Activated T-cell treated with anti-CD3 and anti-CD28 coated beads, Interleukin-2, amount 50 U/mL, for 4 hours (primary cell): ENCODE measurements at regions not wholly inside any gene's neighbourhood (a gene's known extent, or its start where the extent isn't known, plus 50 kb on each side); places are given as distances from the start of the nearest gene placed in this dataset.

ENCODE experiments used
- ATAC-seq, 2 donors: fragments of 200-7000 bp; cut with Tn5 transposase; one replicate each; pipeline ENCODE4 v1.10.0; 2021
- DNase-seq: peaks from one replicate; pipeline ENCODE4 v3.0.0-alpha.2; 2020
- H3K27me3 Mint-ChIP-seq: one replicate; pipeline ENCODE4 v1.8.0; 2021; ENCODE audit warnings: low read depth, mixed read lengths
- H3K36me3 Mint-ChIP-seq: one replicate; pipeline ENCODE4 v1.8.0; 2022; ENCODE audit warnings: mixed read lengths; ENCODE audit not compliant: insufficient read depth
- H3K4me1 Mint-ChIP-seq: one replicate; pipeline ENCODE4 v1.8.0; 2021; ENCODE audit warnings: low read depth, mixed read lengths
- H3K4me3 Mint-ChIP-seq: one replicate; pipeline ENCODE4 v1.8.0; 2021; ENCODE audit warnings: mild to moderate bottlenecking, moderate library complexity, mixed read lengths
- H3K9me3 Mint-ChIP-seq: one replicate; pipeline ENCODE4 v1.8.0; 2021; ENCODE audit warnings: mixed read lengths

GRCh38 chr4:67049446-67049845, 495.9 kb downstream of the CENPC start:
- no peak overlapping the region for H3K4me3 Mint-ChIP-seq

GRCh38 chr4:67048530-67048929, 496.8 kb downstream of the CENPC start:
- Mint-ChIP-seq H3K36me3 (no peaks in the 10 kb centered on the region), H3K27me3 (no peaks in the 10 kb centered on the region), H3K9me3 (no peaks in the 10 kb centered on the region), H3K4me3 (no peak overlapping the region), H3K4me1 (no peaks in the 10 kb centered on the region)
- no peak for ATAC-seq
- no peak for DNase-seq

More at GRCh38 chr4:67049446-67049845, 495.9 kb downstream of the CENPC start:
- H3K4me1 Mint-ChIP-seq = no peaks in the 10 kb centered on the region
- no peaks in the 10 kb centered on the region for H3K9me3 Mint-ChIP-seq
- H3K27me3 Mint-ChIP-seq = no peaks in the 10 kb centered on the region
- no peak for ATAC-seq
- no peak for DNase-seq
- H3K36me3 Mint-ChIP-seq = no peaks in the 10 kb centered on the region

GRCh38 chr4:67040315-67040714, 505.0 kb downstream of the CENPC start:
- Mint-ChIP-seq H3K36me3 (no peaks in the 10 kb centered on the region), H3K4me3 (no peak overlapping the region), H3K27me3 (no peaks in the 10 kb centered on the region), H3K4me1 (no peaks in the 10 kb centered on the region), H3K9me3 (peaks cover 4% of the 10 kb centered on the region)
- ATAC-seq (no peak), DNase-seq (no peak)

GRCh38 chr4:67038228-67038566, 507.1 kb downstream of the CENPC start:
- ATAC-seq = no peak
- Mint-ChIP-seq H3K9me3 (peaks cover 8% of the 10 kb centered on the region), H3K27me3 (no peaks in the 10 kb centered on the region), H3K4me1 (no peaks in the 10 kb centered on the region), H3K4me3 (no peak overlapping the region), H3K36me3 (no peaks in the 10 kb centered on the region)
- no peak for DNase-seq

DNA sequence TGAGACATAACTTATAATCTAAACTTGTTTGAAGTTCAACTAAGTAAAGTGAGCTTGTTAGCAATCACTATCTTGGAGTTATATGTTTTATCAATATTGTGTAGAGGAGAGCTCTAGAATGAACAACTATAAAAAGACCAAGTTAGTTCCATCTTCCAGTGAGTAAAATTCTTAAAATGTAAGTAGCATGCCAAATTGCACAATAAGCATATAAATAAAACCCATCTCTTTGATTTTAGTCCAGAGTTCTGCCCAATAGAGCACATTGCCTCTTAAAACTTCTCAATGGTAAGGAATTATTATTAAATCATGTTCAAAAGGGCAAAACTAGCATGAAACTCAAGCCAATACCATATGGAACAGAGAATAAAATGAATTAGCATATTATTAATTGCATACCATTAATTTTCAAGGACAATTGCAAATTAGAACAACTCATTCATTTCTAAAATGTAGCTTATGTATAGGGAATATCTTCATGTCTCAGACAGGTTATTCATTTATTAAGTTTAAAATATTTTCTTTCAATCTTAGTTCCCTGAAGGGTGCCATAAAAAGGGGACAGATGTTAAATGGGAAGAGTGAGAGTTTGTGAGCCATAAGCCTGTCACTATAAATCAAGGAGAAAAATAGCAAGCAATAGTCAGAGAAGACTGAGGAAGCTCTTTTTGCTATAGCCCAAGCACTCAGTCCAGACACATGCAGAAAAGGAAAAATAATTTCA, 507.6 kb downstream of the CENPC start:
- H3K9me3 Mint-ChIP-seq = peaks cover 8% of the 10 kb centered on the region
- no peaks in the 10 kb centered on the region for H3K27me3 Mint-ChIP-seq
- ATAC-seq (no peak), DNase-seq (no peak)
- no peak overlapping the region for H3K4me3 Mint-ChIP-seq
- no peaks in the 10 kb centered on the region for H3K36me3 Mint-ChIP-seq
- no peaks in the 10 kb centered on the region for H3K4me1 Mint-ChIP-seq

GRCh38 chr4:67036791-67037190, 508.5 kb downstream of the CENPC start:
- Mint-ChIP-seq H3K4me3 (no peak overlapping the region), H3K27me3 (no peaks in the 10 kb centered on the region), H3K36me3 (no peaks in the 10 kb centered on the region), H3K9me3 (peaks cover 8% of the 10 kb centered on the region), H3K4me1 (no peaks in the 10 kb centered on the region)
- ATAC-seq (no peak), DNase-seq (no peak)

GRCh38 chr4:67035986-67036385, 509.3 kb downstream of the CENPC start:
- DNase-seq (no peak), ATAC-seq (no peak)
- H3K4me3 Mint-ChIP-seq = no peak overlapping the region
- H3K27me3 Mint-ChIP-seq = no peaks in the 10 kb centered on the region
- no peaks in the 10 kb centered on the region for H3K36me3 Mint-ChIP-seq
- H3K9me3 Mint-ChIP-seq = peaks cover 11% of the 10 kb centered on the region
- H3K4me1 Mint-ChIP-seq = no peaks in the 10 kb centered on the region

- H3K4me3 Mint-ChIP-seq = no peak overlapping the region
- no peaks in the 10 kb centered on the region for H3K4me1 Mint-ChIP-seq
- ATAC-seq = no peak
- no peaks in the 10 kb centered on the region for H3K27me3 Mint-ChIP-seq
- H3K9me3 Mint-ChIP-seq = peaks cover 11% of the 10 kb centered on the region
- DNase-seq = no peak
- no peaks in the 10 kb centered on the region for H3K36me3 Mint-ChIP-seq
Measured at GRCh38 chr4:67035501-67035900, 509.8 kb downstream of the CENPC start.

DNA sequence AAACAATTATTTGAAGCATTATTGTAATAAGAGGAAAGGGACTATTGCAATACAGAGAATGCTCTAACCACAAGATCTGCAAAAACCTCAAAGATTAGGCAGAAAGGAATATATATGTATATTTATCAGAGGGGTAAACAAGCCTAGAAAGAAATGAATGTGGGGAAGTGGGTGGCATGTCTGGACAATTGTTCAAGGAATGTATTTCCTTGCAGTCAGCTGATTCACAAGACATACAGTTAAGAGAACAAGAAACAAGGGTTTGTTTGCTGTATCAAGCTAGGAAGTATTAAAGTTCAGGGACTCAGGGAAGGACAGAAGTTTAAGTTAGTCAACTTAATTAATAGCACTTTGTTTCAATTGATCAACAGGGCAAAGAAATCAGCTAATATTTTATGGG, 514.7 kb downstream of the CENPC start:
- Mint-ChIP-seq H3K27me3 (no peaks in the 10 kb centered on the region), H3K9me3 (peaks cover 7% of the 10 kb centered on the region), H3K4me1 (no peaks in the 10 kb centered on the region), H3K36me3 (no peaks in the 10 kb centered on the region), H3K4me3 (no peak overlapping the region)
- DNase-seq (no peak), ATAC-seq (no peak)

- Mint-ChIP-seq H3K9me3 (peaks cover 17% of the 10 kb centered on the region), H3K36me3 (no peaks in the 10 kb centered on the region), H3K27me3 (no peaks in the 10 kb centered on the region), H3K4me1 (no peaks in the 10 kb centered on the region), H3K4me3 (no peak overlapping the region)
- DNase-seq (no peak), ATAC-seq (no peak)
Measured at GRCh38 chr4:67020438-67020797, 524.9 kb downstream of the CENPC start.

DNA sequence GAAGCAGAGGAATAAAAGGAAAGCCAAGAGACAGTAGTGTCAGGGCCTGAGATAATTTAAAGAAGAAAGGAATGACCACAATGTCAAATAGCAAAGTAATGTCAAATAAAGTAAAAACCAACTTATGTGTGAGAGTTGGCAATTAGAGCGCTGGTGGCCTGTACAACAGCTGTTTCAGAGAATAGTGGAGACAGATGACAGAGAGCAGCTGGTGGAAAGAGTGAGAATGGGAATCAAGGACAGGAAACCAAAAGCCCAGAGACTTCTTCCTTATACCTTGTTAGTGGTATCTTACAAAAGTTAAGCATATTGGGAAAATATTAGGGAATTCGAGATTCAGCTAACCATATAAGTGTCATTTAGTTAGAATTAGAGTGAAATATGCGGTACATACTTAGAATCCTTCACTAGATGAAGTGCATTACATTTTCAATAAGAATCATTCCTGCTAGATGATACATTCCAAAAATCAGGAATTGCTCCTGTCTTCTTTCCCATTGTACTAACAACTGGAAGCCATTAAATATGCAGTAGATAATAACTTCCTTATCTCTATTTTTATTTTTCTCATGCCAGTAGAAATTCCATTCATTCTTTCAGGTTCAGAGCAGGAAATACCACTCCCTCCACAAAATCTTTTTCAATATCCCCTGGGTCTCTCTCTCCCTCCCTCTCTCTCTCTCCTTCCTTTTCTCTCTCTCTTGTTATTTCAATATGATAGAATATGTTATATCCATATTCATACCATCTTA, 525.4 kb downstream of the CENPC start:
- Mint-ChIP-seq H3K36me3 (no peaks in the 10 kb centered on the region), H3K27me3 (no peaks in the 10 kb centered on the region), H3K9me3 (peaks cover 17% of the 10 kb centered on the region), H3K4me3 (no peak overlapping the region), H3K4me1 (no peaks in the 10 kb centered on the region)
- DNase-seq (no peak), ATAC-seq (no peak)

DNA sequence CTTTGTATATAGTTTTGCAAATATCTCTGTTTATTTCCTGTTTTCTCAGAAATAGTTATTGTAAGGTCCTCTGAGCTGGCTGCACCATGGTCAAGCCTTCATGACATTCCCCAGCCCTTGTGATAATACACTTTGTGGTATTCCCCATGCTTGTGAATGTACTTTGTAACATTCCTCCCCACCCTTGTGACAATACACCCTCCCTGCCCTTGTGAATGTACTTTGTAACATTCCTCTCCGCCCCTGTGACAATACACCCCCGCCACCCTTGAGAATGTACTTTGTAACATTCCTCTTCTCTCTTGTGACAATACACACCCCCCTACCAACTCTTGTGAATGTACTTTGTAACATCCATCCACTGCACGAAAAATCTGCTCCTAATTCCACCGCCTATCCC, 530.7 kb downstream of the CENPC start:
- DNase-seq (no peak), ATAC-seq (no peak)
- H3K4me3 Mint-ChIP-seq = no peak overlapping the region
- no peaks in the 10 kb centered on the region for H3K4me1 Mint-ChIP-seq
- no peaks in the 10 kb centered on the region for H3K36me3 Mint-ChIP-seq
- peaks cover 11% of the 10 kb centered on the region for H3K9me3 Mint-ChIP-seq
- no peaks in the 10 kb centered on the region for H3K27me3 Mint-ChIP-seq

DNA sequence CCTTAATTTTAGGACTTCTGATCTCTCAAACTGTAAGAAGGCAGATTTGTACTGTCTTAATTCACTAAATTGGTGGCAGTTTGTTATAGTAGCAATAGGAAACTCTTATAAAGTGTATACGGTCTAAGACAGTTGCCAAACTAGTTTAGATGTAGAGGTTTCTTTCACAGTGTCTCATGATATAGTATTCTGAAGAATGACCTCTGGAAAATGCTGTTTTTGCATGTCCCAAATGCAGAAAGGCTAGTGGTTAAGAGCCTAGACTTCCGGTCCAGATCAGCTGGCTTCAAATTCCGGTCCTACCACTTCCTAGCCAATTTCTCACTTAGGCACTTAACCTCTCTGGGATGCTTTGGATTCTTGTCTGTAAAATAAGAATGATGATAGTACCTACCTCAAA, 538.5 kb downstream of the CENPC start:
- H3K9me3 Mint-ChIP-seq = no peaks in the 10 kb centered on the region
- no peaks in the 10 kb centered on the region for H3K4me1 Mint-ChIP-seq
- H3K36me3 Mint-ChIP-seq = no peaks in the 10 kb centered on the region

GRCh38 chr4:66991521-66991920, 553.8 kb downstream of the CENPC start:
- H3K27me3 Mint-ChIP-seq = no peaks in the 10 kb centered on the region
- peaks cover 10% of the 10 kb centered on the region for H3K9me3 Mint-ChIP-seq
- no peak overlapping the region for H3K4me3 Mint-ChIP-seq
- no peaks in the 10 kb centered on the region for H3K4me1 Mint-ChIP-seq
- H3K36me3 Mint-ChIP-seq = no peaks in the 10 kb centered on the region
- DNase-seq = no peak
- ATAC-seq = no peak

More for the DNA sequence above, 538.5 kb downstream of the CENPC start:
- ATAC-seq = no peak
- H3K4me3 Mint-ChIP-seq = no peak overlapping the region
- H3K27me3 Mint-ChIP-seq = no peaks in the 10 kb centered on the region
- DNase-seq = no peak

DNA sequence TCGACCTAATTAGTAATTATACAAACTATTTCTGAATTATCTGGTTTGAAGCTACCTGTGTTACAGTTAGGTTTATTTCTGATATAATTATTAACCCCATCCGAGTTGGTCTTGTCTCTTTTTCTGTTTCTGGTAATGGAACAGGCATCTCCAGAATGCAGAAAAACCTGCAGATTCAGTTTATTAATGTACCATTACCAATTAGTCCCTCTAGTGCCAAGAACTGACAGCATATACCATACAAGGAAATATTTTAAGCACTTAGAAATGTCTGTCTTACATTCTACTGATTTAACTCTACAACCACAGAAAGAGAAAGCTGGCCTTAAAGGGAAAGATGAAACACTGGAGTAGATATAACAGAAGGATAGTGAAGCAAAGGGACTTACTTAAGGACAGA, 570.6 kb downstream of the CENPC start:
- no peak for DNase-seq
- no peak for ATAC-seq
- no peaks in the 10 kb centered on the region for H3K36me3 Mint-ChIP-seq
- H3K4me1 Mint-ChIP-seq = no peaks in the 10 kb centered on the region
- H3K27me3 Mint-ChIP-seq = no peaks in the 10 kb centered on the region
- peaks cover 5% of the 10 kb centered on the region for H3K9me3 Mint-ChIP-seq
- no peak overlapping the region for H3K4me3 Mint-ChIP-seq
